ENCODE measurements at regions not wholly inside any gene's neighbourhood (a gene's known extent, or its start where the extent isn't known, plus 50 kb on each side); places are given as distances from the start of the nearest gene placed in this dataset.

DNA sequence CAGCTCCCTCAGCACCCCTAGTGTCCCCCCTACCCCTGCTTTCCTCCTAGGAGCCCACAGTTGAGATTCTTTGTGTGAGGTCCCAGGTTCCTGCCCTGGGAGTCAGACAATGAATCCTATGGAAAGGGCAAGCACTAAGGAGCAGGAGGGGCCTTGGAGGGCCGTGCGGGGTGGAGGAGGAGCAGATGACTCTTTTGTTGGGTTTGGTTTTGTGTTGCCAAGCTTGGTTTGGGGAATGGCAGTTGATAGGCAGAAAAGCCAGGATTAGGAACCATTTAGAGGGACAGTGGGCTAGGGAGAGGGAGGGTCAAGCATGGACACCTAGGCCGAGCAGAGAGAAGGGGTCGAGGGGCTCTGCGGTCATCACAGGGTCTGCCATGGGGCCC is 61.6 kb upstream of the SPTLC1 start:
- no peak for TF ChIP-seq CTCF (IDR thresholded peaks at IDR 0.05; ENCODE audit: low read depth, low read length)
- TF ChIP-seq EZH2phosphoT487 (IDR thresholded peaks at IDR 0.05; ENCODE audit: low read depth) = no peak

Data from OCI-LY3 (cell line).